Thyroid gland (tissue), 4 donors: ENCODE measurements at regions not wholly inside any gene's neighbourhood (a gene's known extent, or its start where the extent isn't known, plus 50 kb on each side); places are given as distances from the start of the nearest gene placed in this dataset.

ENCODE experiments used
- CTCF ChIP-seq, 6 experiments: fragments of 200-600 bp in 3 of 6; fragments of 450-650 bp in 3 of 6; sonication (generic) in 3 of 6; IDR thresholded peaks; one replicate each; pipeline ENCODE4 v1.5.1; 2016 to 2019; ENCODE audit warnings: antibody characterized with exemption in 6 of 6, mild to moderate bottlenecking in 2 of 6, inconsistent platforms in 1 of 6, moderate library complexity in 1 of 6
- POLR2A ChIP-seq, 2 donors: fragments of 450-650 bp; IDR thresholded peaks; one replicate each; pipeline ENCODE4 v1.6.1; 2017; ENCODE audit warnings: antibody characterized with exemption in 2 of 2, mild to moderate bottlenecking in 2 of 2, moderate library complexity in 1 of 2

- TF ChIP-seq CTCF (IDR thresholded peaks at IDR 0.05) (no peak), POLR2A (IDR thresholded peaks at IDR 0.05) (no peak)
Observed at GRCh38 chr11:112352907-112353306, 92.2 kb upstream of the PLET1 start.
